SW 1271 (cell line): ENCODE measurements at regions not wholly inside any gene's neighbourhood (a gene's known extent, or its start where the extent isn't known, plus 50 kb on each side); places are given as distances from the start of the nearest gene placed in this dataset.
"Not testable (repeated sequence)": the region's sequence is repeated elsewhere in the genome, so short reads cannot be mapped to it uniquely, and the experiment has no call there.

Source experiments
- DNase-seq, 2 experiments: peaks; one replicate each; lab custom pipeline; 2025; lab: John Stamatoyannopoulos, UW

DNA sequence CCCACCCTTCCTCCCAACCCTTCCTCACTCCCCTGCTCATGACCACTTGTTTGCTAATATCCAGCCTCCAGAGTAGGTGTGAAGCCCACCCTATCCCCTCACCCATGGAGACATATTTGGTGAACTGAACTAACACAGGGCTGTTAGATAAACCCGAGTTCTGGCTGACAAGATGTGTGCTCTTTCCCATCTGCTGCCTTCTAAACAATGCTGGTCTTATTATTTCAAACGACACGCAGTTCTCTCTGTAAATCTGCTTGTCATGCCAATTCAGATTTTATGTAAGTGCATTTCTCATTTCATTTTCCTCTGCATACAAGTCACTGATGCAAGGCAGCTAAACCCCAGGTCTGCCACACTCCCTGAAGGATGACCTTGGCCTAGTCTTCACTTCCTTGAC is 343.0 kb upstream of the CDH5 start:
- DNase-seq: no peak

DNA sequence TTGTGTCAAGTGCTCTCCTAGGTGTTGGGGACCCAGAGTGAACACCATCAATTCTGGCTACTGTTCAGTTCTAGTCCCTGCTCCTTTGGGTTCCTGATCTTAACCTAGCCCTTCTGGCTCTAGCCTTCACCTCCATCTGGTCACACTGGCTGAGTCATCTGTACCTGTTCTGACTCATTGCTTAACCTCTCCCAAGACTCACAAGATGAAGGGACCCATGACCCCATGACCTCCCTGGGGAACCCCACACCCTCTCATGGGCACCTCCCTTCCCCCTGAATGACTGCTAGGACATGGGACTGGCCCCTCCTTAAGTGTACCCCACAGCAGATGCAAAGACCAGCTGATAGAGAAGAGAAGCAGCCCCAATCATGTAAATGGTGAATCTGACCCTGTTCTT is 345.8 kb upstream of the CDH5 start:
- DNase-seq: no peak

DNA sequence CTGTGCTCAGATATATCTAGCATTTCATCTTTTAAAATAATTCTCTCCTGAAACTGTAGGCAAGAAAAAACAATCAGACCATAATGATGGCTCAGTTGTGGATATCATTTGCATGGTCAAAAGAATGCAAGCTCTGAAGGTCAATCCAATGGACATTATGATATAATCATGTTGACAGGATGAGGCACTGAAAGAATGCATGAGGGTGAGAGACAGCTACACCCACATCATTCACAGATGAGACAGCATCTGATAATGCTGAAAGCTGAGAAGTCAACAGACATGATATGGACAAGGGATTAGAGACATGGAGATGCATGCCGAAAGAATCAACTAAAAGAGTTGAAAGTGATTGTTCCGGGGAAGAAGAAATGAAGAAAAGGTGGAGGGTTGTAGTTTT is 346.4 kb upstream of the CDH5 start:
- DNase-seq: no peak

DNA sequence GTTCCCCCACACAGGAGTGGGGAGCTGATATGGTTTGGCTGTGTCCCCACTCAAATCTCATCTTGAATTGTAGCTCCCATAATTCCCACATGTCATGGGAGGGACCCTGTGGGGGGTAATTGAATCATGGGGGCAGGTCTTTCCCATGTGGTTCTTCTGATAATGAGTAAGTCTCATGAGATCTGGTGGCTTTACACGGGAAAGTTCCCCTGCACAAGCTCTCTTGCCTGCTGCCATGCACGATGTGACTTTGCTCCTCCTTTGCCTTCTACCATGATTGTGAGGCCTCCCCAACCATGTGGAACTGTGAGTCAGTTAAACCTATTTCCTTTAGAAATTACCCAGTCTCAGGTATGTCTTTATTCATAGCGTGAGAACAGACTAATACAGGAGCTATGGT is 347.0 kb upstream of the CDH5 start:
- not testable (repeated sequence) for DNase-seq

DNA sequence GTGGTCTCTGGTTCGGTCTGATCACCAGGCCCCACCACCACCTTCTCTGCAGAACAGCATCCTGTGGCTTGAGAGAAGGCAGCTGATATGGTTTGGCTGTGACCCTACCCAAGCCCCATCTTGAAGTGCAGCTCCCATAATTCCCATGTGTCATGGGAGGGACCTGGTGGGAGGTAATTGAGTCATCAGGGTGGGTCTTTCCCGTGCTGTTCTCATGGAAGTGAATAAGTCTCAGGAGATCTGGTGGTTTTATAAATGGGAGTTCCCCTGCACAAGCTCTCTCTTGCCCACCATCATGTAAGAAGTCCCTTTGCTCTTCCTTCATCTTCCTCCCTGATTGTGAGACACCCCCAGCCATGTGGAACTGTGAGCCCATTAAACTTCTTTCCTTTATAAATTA is 352.3 kb upstream of the CDH5 start:
- DNase-seq: no peak

- DNase-seq: no peak
These were observed 353.0 kb upstream of the CDH5 start for GRCh38 chr16:66013486-66013885.

DNA sequence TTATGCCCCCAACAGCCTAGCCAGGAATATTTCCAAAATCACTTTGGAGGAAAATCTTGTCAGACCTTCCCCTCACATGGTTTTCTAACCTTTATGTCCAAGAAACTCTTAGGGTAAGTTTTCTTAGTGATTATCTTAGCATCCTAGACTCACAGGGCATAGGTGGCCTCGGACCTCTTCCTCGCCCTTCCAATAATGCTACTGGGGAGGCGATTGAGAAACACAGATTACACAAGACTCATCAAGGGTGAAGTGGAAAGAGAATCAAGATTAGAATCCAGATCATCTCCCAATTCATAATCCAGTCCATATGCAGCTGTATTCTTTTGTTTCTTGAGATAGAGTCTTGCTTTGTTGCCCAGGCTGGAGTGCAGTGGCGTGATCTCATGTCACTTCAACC is 358.4 kb upstream of the CDH5 start:
- DNase-seq: no peak

DNA sequence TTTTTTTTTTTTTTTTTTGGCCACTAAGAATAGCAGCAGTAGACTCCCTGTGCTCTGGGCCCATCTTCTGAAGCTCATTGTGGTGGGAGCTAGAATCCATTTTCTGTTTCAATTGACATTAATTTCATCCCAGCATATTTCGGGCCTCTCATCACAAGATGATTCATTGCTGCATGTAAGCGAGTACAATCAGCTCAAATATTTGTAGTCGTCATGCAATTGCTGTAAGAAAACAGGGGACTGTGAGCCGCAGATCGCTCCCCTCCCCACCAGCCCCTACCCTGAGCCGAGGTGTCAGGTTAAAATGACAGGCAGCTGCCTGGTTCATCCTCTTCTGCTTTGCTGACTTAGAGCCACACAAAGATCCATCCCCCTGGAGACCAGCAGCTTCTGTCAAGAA is 358.8 kb upstream of the CDH5 start:
- no peak for DNase-seq

GRCh38 chr16:66006485-66006884 is 360.0 kb upstream of the CDH5 start:
- no peak for DNase-seq

DNA sequence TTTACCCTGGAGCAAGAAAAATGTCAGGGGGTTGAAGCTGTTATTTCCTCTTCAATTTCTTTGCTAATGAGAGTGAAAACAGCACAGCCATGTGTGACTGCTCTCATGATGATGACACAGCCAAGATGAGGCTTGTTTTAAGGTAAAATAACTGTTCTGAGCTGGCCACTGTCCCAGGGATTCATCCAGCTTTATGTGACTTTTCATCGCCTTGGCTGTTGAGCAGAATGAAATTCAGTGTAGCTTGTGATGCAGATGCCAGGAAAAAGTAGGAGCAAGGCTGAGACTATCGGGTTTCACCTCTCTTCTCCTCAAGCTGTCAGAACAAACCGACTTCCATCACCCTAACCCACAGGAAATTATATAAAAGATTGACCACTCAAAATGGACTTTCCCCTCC is 361.8 kb upstream of the CDH5 start:
- DNase-seq: no peak

DNA sequence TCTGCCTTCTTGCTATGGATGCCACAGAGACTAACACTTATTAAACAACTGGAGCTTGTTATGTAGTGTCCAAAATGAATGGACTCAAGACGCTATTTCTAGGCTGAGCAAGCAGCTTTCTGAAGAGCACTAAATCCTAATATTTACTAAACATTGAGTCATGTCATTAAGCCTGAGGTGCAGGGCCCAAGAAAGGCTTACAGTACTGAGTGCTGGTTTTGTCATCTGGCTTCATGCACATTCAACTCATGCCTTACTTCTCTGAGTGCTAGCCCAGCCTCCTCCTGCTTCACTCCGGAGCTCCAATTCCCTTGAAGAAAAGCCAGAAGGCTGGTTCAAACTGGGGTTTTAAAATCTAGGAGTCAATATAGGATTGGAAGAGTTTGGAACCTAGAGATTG is 363.3 kb upstream of the CDH5 start:
- DNase-seq: no peak

- DNase-seq: no peak
These were observed 363.9 kb upstream of the CDH5 start for GRCh38 chr16:66002601-66003000.

DNA sequence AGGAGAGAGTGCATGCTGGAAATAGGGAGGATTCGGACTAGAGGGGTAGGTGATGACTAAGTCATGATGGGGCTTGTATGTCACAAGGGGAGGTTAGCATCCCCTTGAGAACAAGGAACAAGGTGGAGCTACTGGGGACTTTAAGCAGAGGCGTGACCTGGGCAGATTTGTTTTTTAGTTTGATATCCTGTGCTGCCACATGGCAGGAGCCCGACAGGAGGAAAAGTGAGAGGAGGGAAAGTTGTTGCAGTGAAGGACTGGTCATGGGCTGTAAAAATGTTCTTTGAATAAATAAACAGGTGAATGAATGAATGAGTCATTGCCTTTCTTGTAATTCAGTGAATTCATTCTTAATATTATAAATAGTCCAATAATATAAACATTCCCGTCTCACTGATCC is 365.1 kb upstream of the CDH5 start:
- DNase-seq: no peak

DNA sequence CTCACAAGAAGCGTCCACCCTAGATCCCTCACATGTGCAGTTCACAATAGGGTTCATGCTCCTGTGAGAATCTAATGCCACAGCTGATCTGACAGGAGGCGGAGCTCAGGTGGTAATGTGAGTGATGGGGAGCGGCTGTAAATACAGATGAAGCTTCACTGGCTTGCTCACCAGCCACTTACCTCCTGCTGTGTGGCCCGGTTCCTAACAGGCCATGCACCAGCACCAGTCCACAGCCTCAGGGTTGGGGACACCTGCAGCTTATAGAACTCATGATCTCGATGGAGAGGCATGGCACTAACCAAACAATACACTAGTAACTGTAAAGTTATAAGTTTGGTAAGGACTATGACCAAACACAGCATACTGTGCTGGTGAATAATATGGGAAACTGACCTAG is 368.0 kb upstream of the CDH5 start:
- DNase-seq: no peak

- no peak for DNase-seq
These were observed 372.2 kb upstream of the CDH5 start for GRCh38 chr16:65994291-65994690.

DNA sequence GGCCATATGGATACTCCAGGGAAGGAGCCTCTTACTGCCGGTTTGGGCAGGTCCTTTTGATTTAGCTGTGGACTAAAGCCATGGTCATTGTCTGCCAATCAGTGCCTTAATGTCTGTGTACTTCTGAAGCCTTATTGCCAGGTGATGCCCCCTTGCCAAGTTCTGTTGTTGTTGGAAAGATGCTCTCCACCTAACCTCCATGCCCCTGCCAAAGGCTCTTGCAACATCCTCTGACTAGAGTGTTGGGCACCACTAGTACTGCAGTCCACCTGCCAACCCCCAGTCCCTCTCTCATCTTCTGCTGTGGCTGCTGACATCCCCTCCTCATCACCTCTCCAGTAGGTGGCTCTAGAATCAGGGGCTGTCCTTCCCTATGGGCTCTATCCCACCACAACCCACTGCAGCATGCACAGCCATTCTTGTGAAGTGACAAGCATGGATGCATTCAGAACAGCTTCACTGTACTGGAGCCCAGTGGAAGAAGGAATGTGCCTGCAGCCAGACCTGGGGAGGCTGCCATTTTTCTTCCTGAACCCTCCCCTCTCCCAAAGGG is 375.3 kb upstream of the CDH5 start:
- no peak for DNase-seq

- no peak for DNase-seq
These were observed 376.5 kb upstream of the CDH5 start for GRCh38 chr16:65989861-65990604.

GRCh38 chr16:65988024-65988595 is 378.4 kb upstream of the CDH5 start:
- no peak for DNase-seq

DNA sequence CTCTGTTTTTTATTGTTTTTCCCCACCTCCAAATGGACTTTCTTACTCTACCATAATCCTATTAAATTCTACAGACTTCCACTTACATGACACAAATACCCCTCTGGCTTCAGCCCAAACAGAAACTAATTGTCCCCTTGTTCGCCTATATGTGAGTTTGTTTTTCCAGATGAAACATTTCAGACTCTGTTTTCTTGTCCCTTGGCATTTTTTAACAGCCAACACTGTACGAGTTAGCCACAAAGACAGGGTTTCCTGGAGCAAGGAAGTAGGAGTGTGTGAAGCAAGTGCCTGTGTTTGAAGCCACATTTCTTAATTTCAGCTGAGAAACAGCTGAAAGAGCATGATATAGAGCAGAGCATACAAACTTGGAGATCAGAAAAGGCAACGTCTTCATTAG is 382.2 kb upstream of the CDH5 start:
- DNase-seq: no peak

- no peak for DNase-seq
These were observed 385.4 kb upstream of the CDH5 start for GRCh38 chr16:65981057-65981456.

GRCh38 chr16:65975049-65975708 is 391.3 kb upstream of the CDH5 start:
- DNase-seq: no peak

GRCh38 chr16:65967376-65967775 is 399.1 kb upstream of the CDH5 start:
- no peak for DNase-seq

- DNase-seq: no peak
These were observed 400.9 kb upstream of the CDH5 start for GRCh38 chr16:65965628-65966027.
